ENCODE measurements at regions not wholly inside any gene's neighbourhood (a gene's known extent, or its start where the extent isn't known, plus 50 kb on each side); places are given as distances from the start of the nearest gene placed in this dataset.

- TF ChIP-seq POLR2A (IDR thresholded peaks at IDR 0.05) = no peak
- no peak for TF ChIP-seq CTCF (IDR thresholded peaks at IDR 0.05)
Observed at GRCh38 chr9:79057576-79057975, 514.2 kb upstream of the TLE4 start.
